ENCODE measurements at regions not wholly inside any gene's neighbourhood (a gene's known extent, or its start where the extent isn't known, plus 50 kb on each side); places are given as distances from the start of the nearest gene placed in this dataset.

DNA sequence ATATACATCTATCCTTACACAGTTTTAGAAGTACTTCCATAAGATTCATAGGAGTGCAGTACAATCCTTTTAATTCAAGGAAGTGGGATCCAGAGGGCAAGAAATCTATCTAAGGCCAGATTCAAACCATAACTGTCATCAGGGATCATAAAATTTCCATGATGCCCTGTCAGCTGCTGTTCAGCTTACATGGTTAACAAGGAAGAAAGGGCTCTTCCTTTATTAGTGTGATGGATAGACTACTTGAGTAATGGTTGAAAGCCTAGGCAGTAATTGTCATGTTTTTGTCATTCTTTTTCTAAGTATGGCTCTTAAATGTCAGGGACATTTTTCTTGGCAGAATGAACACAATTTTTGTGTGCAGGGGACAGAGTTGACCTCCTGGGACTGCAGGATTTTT, 159.8 kb upstream of the CXCL13 start:
- TF ChIP-seq, protein P1, sequence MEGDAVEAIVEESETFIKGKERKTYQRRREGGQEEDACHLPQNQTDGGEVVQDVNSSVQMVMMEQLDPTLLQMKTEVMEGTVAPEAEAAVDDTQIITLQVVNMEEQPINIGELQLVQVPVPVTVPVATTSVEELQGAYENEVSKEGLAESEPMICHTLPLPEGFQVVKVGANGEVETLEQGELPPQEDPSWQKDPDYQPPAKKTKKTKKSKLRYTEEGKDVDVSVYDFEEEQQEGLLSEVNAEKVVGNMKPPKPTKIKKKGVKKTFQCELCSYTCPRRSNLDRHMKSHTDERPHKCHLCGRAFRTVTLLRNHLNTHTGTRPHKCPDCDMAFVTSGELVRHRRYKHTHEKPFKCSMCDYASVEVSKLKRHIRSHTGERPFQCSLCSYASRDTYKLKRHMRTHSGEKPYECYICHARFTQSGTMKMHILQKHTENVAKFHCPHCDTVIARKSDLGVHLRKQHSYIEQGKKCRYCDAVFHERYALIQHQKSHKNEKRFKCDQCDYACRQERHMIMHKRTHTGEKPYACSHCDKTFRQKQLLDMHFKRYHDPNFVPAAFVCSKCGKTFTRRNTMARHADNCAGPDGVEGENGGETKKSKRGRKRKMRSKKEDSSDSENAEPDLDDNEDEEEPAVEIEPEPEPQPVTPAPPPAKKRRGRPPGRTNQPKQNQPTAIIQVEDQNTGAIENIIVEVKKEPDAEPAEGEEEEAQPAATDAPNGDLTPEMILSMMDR (IDR thresholded peaks at IDR 0.05; ENCODE audit: low read depth, low read length), result no peak
- TF ChIP-seq EZH2phosphoT487 (IDR thresholded peaks at IDR 0.05; ENCODE audit: low read depth), result no peak
